Keratinocyte (primary cell): ENCODE measurements at regions not wholly inside any gene's neighbourhood (a gene's known extent, or its start where the extent isn't known, plus 50 kb on each side); places are given as distances from the start of the nearest gene placed in this dataset.

Experiments
- DNase-seq: peaks from one replicate; pipeline ENCODE4 v3.0.0-alpha.2; 2011; ENCODE audit warnings: low read depth, missing footprints, low spot score
- FAIRE-seq: peaks from 2 replicates; lab custom pipeline; 2011; peaks lifted over from hg19 to GRCh38; lab: Jason Lieb, UNC
- H2AFZ ChIP-seq: 2 replicates; pipeline ENCODE4 v1.6.0; 2012; ENCODE audit warnings: low read length, control low read depth, inconsistent platforms; ENCODE audit not compliant: control insufficient read depth
- H3K27ac ChIP-seq: 2 replicates; pipeline ENCODE4 v1.5.1; 2011; ENCODE audit warnings: low read length; ENCODE audit not compliant: control insufficient read depth, insufficient read depth
- H3K27me3 ChIP-seq: 3 replicates; pipeline ENCODE4 v1.6.0; 2011; ENCODE audit warnings: low read length; ENCODE audit not compliant: control insufficient read depth, insufficient read depth; ENCODE audit errors: extremely low read depth
- H3K36me3 ChIP-seq, 2 experiments: 2 replicates in 1 of 2; 3 replicates in 1 of 2; pipeline ENCODE4 v1.5.1; 2011; ENCODE audit warnings: low read length in 2 of 2, mild to moderate bottlenecking in 1 of 2; ENCODE audit not compliant: control insufficient read depth in 2 of 2, insufficient read depth in 2 of 2; ENCODE audit errors: extremely low read depth in 1 of 2
- H3K4me1 ChIP-seq: 3 replicates; pipeline ENCODE4 v1.5.1; 2011; ENCODE audit warnings: low read length; ENCODE audit not compliant: control insufficient read depth, insufficient read depth; ENCODE audit errors: extremely low read depth
- H3K4me2 ChIP-seq: 3 replicates; pipeline ENCODE4 v1.6.0; 2011; ENCODE audit warnings: low read depth, low read length; ENCODE audit not compliant: control insufficient read depth, insufficient read depth; ENCODE audit errors: extremely low read depth
- H3K4me3 ChIP-seq, 3 experiments: fragments of 200-600 bp in 1 of 3; sonication (generic) in 1 of 3; 2 replicates in 2 of 3; 3 replicates in 1 of 3; pipeline ENCODE4 v1.5.1; 2011 to 2016; ENCODE audit warnings: low read length in 3 of 3, mild to moderate bottlenecking in 3 of 3, control low read depth in 2 of 3, inconsistent platforms in 1 of 3, low read depth in 1 of 3, mixed read lengths in 1 of 3, mixed run types in 1 of 3, moderate library complexity in 1 of 3; ENCODE audit not compliant: control insufficient read depth in 2 of 3, insufficient read depth in 2 of 3; ENCODE audit errors: extremely low read depth in 1 of 3
- H3K79me2 ChIP-seq: 2 replicates; pipeline ENCODE4 v1.6.0; 2012; ENCODE audit warnings: low read length; ENCODE audit not compliant: control insufficient read depth, insufficient read depth
- H3K9ac ChIP-seq: 3 replicates; pipeline ENCODE4 v1.6.0; 2011; ENCODE audit warnings: low read length; ENCODE audit not compliant: control insufficient read depth, insufficient read depth; ENCODE audit errors: extremely low read depth
- H3K9me1 ChIP-seq: 3 replicates; pipeline ENCODE4 v1.6.0; 2011; ENCODE audit warnings: low read length; ENCODE audit not compliant: control insufficient read depth, insufficient read depth; ENCODE audit errors: extremely low read depth
- H3K9me3 ChIP-seq: 2 replicates; pipeline ENCODE4 v1.5.1; 2012; ENCODE audit warnings: low read depth, low read length; ENCODE audit not compliant: control insufficient read depth
- H4K20me1 ChIP-seq: 3 replicates; pipeline ENCODE4 v1.6.0; 2011; ENCODE audit warnings: low read length; ENCODE audit not compliant: control insufficient read depth, insufficient read depth; ENCODE audit errors: extremely low read depth
- EZH2 ChIP-seq: IDR thresholded peaks from one replicate; pipeline ENCODE4 v1.6.1; 2012; ENCODE audit warnings: inconsistent platforms, mild to moderate bottlenecking, low read length, moderate library complexity
- dilution Hi-C: fragments of 300-500 bp; cut with MboI; formaldehyde crosslinking; loops from one replicate; pipeline ENCODE4 v1.7.0; 2020; ENCODE audit warnings: low sequenced_read_pairs; ENCODE audit not compliant: extremely low pct_ligation_motif_present

- Histone ChIP-seq H3K4me3 (no peak overlapping the region), H3K4me1 (no peaks in the 10 kb centered on the region), H3K36me3 (no peaks in the 10 kb centered on the region), H3K27ac (no peak overlapping the region), H4K20me1 (no peaks in the 10 kb centered on the region), H3K79me2 (no peaks in the 10 kb centered on the region), H3K9ac (no peak overlapping the region), H3K9me1 (no peaks in the 10 kb centered on the region), H3K4me2 (no peak overlapping the region), H3K27me3 (no peaks in the 10 kb centered on the region), H3K9me3 (no peaks in the 10 kb centered on the region), H2AFZ (no peak overlapping the region)
- dilution Hi-C loops = no loop called here
- no peak for TF ChIP-seq EZH2
- FAIRE-seq (no peak), DNase-seq (no peak)
Measured at GRCh38 chr11:57972013-57972367, 51.7 kb upstream of the OR9Q1 start.
